GM18870 (cell line): ENCODE measurements at regions not wholly inside any gene's neighbourhood (a gene's known extent, or its start where the extent isn't known, plus 50 kb on each side); places are given as distances from the start of the nearest gene placed in this dataset.

ENCODE experiments used
- ATAC-seq: cut with Tn5 transposase; IDR thresholded peaks from one replicate; pipeline ENCODE4 v1.9.1; 2021; ENCODE audit warnings: moderate library complexity; ENCODE audit not compliant: unreplicated experiment

DNA sequence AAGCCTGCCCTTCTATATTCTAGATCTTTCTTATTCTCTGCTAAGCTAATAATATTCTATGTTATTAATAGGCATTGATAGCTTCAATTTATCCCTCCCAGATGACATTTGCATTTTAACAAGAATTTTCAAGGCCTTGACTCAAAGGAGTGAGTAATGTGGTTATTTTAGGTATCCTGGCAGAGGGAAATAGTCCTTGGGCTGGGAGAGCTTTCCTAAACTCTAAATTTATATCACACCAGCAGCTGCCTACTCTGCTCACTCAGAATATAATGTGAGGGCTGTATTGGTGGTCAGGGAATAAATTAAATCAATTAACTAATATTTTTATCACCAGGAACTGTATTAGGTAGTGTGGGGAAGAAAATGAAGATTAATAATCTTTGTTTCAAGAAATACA lies 74.8 kb upstream of the ADAM23 start:
- no peak for ATAC-seq

DNA sequence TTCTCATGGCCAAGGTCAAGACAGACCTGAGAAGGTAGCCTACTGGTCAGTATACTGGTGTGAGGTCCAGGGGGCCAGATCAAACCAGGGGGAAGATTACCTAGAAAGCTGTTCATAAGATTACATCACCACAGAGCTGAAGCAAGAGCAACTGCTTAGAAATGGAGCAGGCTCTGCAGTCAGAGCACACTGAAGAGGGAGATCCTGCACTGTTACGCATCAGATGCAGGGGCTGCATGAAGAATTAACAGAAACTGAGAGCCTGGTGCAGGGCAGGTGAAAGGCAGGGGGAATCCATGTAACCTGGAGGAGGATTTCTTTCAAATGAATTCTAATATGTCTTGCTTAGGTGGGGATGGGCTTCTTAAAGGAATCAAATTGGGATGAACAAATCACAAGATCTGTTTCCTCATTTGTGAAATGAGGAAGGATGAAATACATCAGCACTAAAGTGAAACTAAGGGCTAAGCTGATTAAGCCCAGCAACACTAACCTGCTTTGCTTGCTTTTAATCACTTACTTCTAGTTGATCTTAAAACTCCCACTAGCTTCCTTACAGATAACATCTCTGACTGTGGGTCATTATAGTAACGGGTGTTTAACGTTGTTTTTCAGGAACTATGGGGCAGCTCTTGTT lies 74.3 kb upstream of the ADAM23 start:
- ATAC-seq: no peak

DNA sequence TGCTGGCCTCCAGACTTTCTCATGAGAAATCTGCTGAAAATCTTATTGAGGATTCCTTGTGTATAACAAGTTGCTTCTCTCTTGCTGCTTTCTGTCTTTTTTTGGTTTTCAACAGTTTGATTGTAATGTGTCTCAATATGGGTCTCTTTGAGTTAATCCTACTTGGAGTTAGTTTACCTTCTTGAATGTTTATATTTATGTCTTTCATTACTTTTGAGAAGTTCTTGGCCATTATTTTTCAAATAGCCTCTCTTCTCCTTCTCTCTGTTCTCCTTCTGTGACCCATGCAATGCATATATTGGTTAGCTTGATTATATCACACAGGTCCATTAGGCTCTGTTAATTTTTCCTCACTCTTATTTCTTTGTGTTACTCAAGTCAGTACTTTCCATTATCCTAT lies 67.4 kb upstream of the ADAM23 start:
- no peak for ATAC-seq

DNA sequence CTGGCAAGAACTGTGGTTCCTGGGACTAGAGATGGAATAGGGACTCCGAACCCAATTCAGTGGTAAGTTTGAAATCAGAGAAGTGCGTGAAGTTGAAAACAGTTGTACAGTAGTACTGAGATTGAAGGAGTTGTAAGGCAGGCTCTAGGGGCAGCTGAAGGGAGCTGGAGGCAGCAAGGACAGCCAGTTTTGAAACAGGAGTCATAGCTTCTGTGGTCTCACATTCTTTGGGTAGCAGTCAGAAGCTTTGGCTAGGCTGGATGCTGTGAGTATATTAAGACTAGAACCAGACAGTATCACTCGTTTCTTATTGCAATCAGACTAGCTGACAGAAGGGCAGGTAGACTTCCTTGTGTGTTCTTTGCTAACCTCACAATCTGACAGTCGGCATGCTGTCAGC lies 64.5 kb upstream of the ADAM23 start:
- ATAC-seq: no peak

DNA sequence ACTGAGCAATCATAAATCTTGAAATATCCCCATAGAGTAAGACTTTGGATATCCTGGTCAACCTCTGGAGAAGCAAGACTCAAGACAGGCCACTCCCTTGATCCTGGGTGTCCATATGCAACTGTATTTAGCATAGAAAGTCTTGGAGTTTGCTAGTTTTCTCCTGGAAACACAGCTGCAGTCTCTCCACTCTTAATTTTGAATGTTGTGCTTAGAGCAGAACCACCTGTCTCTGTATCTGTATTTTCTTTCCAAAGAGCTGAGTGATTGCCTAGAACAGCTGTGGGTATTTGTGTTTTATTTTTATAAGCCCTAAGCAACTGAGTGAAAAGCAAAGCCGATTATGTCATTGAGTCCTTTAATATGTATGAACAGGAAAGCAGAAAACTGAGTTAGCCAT lies 64.1 kb upstream of the ADAM23 start:
- ATAC-seq: no peak

DNA sequence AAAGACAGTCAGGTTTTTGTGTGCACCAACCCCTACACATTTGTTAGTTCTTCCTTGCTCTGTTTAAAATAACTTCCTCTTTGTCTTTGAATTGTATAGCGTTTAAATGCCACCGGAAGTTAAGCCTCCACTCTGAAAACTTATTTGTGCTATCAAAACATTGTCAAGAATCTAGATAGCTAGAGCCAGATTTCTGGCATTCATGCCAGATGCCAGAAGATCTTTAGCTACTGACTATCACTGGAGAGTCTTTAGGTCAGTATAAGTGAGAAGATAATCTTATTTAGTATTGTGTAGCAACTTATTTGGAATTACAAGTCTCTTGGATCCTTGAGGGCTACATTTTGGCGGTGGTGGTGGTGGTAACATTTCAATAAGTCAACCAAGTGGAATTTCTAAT lies 63.4 kb upstream of the ADAM23 start:
- ATAC-seq: no peak

DNA sequence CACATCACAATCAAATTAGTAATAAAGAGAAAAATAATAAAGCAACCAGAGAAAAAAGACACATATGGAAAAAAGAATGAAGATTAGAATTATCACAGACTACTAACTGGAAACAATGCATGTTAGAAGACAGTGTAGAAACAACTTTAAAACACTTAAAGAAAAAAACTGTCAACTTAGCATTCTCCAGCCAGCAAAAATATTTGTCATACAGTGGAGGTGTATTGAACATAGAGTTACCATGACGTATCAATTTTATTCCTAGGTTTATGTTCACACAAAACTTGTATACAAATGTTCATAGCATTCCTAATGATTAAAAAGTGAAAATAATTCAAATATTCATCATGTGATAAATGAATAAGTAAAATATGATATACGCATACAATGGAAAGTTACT lies 61.5 kb upstream of the ADAM23 start:
- no peak for ATAC-seq

DNA sequence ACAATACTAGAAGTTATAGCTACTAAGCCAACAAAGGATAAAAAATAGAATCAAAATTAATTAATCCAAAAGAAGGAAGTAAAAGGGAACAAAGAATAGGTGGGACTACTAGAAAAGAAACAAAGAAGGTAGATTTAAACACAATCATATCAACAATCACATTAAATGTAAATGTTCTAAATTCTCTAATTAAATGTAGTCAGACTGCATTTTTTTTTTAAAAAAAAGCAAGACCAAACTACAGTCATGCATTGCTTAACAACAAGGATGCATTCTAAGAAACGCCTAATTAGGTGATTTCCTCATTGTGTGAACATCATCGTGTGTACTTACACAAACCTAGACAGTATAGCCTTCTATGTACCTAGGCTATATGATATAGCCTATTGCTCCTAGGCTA lies 59.7 kb upstream of the ADAM23 start:
- no peak for ATAC-seq

DNA sequence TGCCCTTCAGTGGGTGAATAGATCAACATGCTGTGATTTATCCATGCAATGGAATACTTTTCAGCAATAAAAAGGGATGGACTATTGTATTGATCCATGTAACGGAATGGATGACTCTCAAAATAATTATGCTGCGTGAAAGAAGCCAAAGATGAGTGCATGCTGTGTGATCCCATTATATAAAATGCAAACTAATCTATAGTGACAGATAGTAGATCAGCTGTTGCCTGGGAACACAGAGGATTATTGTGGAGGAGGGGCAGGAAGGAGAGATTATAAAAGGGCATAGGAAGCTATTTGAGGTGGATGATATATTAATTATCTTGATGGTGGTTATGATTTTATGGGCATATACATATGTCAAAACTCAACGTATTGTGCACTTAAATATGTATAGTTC lies 55.5 kb upstream of the ADAM23 start:
- no peak for ATAC-seq

DNA sequence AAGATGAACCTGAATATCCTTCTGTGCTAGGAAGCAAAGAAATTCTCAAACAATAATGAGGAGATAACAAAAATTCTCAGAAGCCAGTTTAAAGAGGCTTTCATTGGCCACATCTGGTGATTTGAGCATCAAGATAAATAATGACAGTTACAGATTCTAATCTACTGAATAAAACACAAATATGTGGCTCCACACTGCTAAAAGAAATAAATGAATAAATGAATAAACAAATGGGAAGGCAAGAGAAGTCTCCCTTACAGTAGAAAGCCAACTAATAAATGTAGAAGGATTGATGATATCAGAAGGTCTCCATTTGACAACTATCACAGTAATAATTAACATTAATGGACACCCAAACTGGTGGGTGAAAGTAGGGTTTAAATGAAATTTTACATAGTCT lies 54.6 kb upstream of the ADAM23 start:
- ATAC-seq: no peak

DNA sequence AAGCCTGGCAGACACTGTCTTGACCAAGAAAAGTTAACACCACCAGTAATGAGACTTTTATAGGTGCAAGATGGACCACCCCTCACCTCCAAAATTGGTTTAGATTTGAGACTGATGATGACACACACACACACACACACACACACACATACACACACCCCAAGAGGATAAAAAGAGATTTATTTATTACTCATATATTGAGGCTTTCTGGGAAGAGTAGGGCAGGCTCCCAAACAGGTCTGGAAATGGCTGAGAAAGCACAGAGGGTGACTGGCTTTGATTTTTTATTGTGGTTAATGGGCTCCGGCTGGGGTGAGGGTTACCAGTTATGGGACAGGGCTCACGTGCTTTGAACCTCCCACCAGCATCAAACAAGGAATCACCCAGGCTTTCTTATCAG lies 54.2 kb upstream of the ADAM23 start:
- no peak for ATAC-seq

DNA sequence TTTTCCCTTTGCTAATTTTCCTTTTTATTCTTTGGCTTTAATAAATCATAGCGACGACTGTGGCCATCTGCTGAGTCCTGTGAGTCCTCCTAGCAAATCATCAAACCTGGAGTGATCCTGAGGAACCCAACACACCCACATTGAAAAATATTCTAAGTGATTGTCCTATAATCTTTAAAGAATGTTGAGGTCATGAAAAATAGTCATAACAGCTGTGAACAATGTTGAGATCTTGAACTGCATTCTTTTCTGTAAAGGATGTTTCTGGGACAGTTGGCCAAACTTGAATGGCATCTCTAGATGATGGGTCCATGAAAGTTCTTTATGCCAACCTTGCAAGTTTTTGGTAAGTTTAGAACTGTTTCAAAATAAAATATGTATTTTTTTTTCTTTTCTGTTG lies 53.2 kb upstream of the ADAM23 start:
- no peak for ATAC-seq

DNA sequence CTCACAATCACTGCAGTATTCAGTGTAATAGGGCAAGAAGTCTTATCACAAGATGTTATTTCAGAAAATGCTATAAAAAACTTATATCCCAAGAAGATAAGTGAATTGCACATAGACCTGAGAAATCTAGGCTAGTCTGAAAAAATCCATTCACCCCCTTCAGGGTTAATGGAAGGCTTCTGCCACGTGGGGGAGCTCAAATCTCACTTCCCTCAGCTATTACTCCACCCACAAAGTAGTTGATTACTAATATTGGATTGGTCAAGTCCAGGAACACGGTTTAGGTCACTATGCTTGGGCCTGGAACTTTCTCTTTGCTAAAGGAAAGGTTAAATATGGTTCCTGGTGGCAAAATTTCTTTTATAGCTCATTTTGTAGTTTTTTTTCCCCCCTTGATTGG lies 51.2 kb upstream of the ADAM23 start:
- ATAC-seq: peak; percentile 96
